ENCODE measurements at regions not wholly inside any gene's neighbourhood (a gene's known extent, or its start where the extent isn't known, plus 50 kb on each side); places are given as distances from the start of the nearest gene placed in this dataset.

DNA sequence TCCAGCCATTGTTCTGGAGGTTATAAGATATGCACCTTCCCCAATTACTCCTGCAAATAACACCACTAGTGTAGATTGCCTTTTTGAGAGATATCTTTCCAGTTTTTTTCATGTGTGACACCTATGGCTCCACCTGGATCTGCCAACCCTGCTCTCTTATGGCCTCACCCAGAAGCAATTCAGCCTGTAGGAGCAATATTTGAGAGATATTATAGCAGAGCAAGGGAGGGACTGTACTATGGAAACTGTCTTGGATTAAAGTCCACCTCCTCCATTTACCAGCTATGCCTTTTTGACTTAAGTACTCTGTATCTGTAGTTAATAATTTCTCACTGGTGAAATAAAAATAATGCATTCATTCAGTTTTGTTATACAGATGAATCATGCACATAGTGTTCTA, 803.5 kb downstream of the NLGN4X start:
- TF ChIP-seq, protein P1, sequence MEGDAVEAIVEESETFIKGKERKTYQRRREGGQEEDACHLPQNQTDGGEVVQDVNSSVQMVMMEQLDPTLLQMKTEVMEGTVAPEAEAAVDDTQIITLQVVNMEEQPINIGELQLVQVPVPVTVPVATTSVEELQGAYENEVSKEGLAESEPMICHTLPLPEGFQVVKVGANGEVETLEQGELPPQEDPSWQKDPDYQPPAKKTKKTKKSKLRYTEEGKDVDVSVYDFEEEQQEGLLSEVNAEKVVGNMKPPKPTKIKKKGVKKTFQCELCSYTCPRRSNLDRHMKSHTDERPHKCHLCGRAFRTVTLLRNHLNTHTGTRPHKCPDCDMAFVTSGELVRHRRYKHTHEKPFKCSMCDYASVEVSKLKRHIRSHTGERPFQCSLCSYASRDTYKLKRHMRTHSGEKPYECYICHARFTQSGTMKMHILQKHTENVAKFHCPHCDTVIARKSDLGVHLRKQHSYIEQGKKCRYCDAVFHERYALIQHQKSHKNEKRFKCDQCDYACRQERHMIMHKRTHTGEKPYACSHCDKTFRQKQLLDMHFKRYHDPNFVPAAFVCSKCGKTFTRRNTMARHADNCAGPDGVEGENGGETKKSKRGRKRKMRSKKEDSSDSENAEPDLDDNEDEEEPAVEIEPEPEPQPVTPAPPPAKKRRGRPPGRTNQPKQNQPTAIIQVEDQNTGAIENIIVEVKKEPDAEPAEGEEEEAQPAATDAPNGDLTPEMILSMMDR (IDR thresholded peaks at IDR 0.05): no peak
- TF ChIP-seq POLR2A (IDR thresholded peaks at IDR 0.05): no peak

Measured in lower leg skin (tissue), 3 donors.